WTC11 (cell line): ENCODE measurements at regions not wholly inside any gene's neighbourhood (a gene's known extent, or its start where the extent isn't known, plus 50 kb on each side); places are given as distances from the start of the nearest gene placed in this dataset.

ENCODE experiments used
- ATAC-seq: fragments of 200-7000 bp; cut with Tn5 transposase; 2 replicates; pipeline ENCODE4 v1.10.0; 2021; ENCODE audit warnings: mild to moderate bottlenecking, moderate library complexity
- CTCF ChIA-PET: fragments of 300-600 bp; sonication (Branson Sonifier 250); formaldehyde crosslinking; loops from one replicate; lab custom pipeline; 2021; ENCODE audit warnings: antibody characterized with exemption; lab: Charles Lee
- POLR2A ChIA-PET: fragments of 350-600 bp; sonication (Branson Sonifier 250); formaldehyde crosslinking; loops from one replicate; lab custom pipeline; 2021; ENCODE audit warnings: antibody characterized with exemption; lab: Charles Lee
- DNase-seq: peaks from one replicate; pipeline ENCODE4 v3.0.0; 2021; ENCODE audit warnings: low spot score
- H3K27ac Mint-ChIP-seq: 2 replicates; pipeline ENCODE4 v1.8.0; 2021; ENCODE audit warnings: mixed read lengths
- H3K27me3 Mint-ChIP-seq: 2 replicates; pipeline ENCODE4 v1.8.0; 2021; ENCODE audit warnings: low read depth, mild to moderate bottlenecking, moderate library complexity, mixed read lengths
- H3K36me3 Mint-ChIP-seq: 2 replicates; pipeline ENCODE4 v1.8.0; 2021; ENCODE audit warnings: mixed read lengths
- H3K4me1 Mint-ChIP-seq: 2 replicates; pipeline ENCODE4 v1.8.0; 2022; ENCODE audit warnings: mixed read lengths
- H3K4me3 Mint-ChIP-seq: 2 replicates; pipeline ENCODE4 v1.8.0; 2021; ENCODE audit warnings: mild to moderate bottlenecking, moderate library complexity, mixed read lengths
- H3K9me3 Mint-ChIP-seq: 2 replicates; pipeline ENCODE4 v1.8.0; 2021; ENCODE audit warnings: mixed read lengths
- EMX1 ChIP-seq: fragments of 250-450 bp; sonication (Bioruptor Pico); IDR thresholded peaks from 2 replicates; pipeline ENCODE4 v1.8.0; 2021; ENCODE audit warnings: mild to moderate bottlenecking
- FOXP1 ChIP-seq: sonication (generic); formaldehyde crosslinking; IDR thresholded peaks from 2 replicates; pipeline ENCODE4 v1.8.0; 2022; ENCODE audit warnings: missing genetic modification reagents, mild to moderate bottlenecking, moderate library complexity, borderline replicate concordance
- GRHL2 ChIP-seq: fragments of 250-450 bp; sonication (Bioruptor Pico); IDR thresholded peaks from 2 replicates; pipeline ENCODE4 v1.8.0; 2022; ENCODE audit warnings: mild to moderate bottlenecking, moderate library complexity; ENCODE audit not compliant: insufficient replicate concordance, severe bottlenecking
- HMGA2 ChIP-seq: fragments of 250-450 bp; sonication (Bioruptor Pico); IDR thresholded peaks from 2 replicates; pipeline ENCODE4 v1.4.0; 2021; ENCODE audit warnings: mild to moderate bottlenecking, moderate library complexity
- HMGXB4 ChIP-seq: sonication (generic); formaldehyde crosslinking; IDR thresholded peaks from 2 replicates; pipeline ENCODE4 v1.8.1; 2023; ENCODE audit warnings: mild to moderate bottlenecking, moderate library complexity, missing genetic modification reagents
- IRF2 ChIP-seq: sonication (generic); formaldehyde crosslinking; IDR thresholded peaks from 2 replicates; pipeline ENCODE4 v1.8.0; 2022; ENCODE audit warnings: low read depth, missing genetic modification reagents, borderline replicate concordance
- JAZF1 ChIP-seq: fragments of 250-450 bp; sonication (Bioruptor Pico); IDR thresholded peaks from 2 replicates; pipeline ENCODE4 v1.9.0; 2021; ENCODE audit warnings: moderate library complexity, mild to moderate bottlenecking, inconsistent platforms
- KAT7 ChIP-seq: sonication (generic); formaldehyde crosslinking; IDR thresholded peaks from 2 replicates; pipeline ENCODE4 v1.8.1; 2023; ENCODE audit warnings: missing genetic modification reagents, mild to moderate bottlenecking, borderline replicate concordance
- NFATC4 ChIP-seq: fragments of 250-450 bp; sonication (Bioruptor Pico); IDR thresholded peaks from 2 replicates; pipeline ENCODE4 v1.9.0; 2021; ENCODE audit warnings: mild to moderate bottlenecking
- PRDM15 ChIP-seq: sonication (generic); formaldehyde crosslinking; IDR thresholded peaks from 2 replicates; pipeline ENCODE4 v1.8.0; 2022; ENCODE audit warnings: missing genetic modification reagents
- PREB ChIP-seq: sonication (generic); formaldehyde crosslinking; IDR thresholded peaks from 2 replicates; pipeline ENCODE4 v1.8.1; 2022; ENCODE audit warnings: mild to moderate bottlenecking, missing genetic modification reagents, moderate library complexity, borderline replicate concordance
- RELA ChIP-seq: sonication (generic); formaldehyde crosslinking; IDR thresholded peaks from 2 replicates; pipeline ENCODE4 v1.8.1; 2022; ENCODE audit warnings: missing genetic modification reagents, mild to moderate bottlenecking, borderline replicate concordance
- RORB ChIP-seq: fragments of 250-450 bp; sonication (Bioruptor Pico); IDR thresholded peaks from 2 replicates; pipeline ENCODE4 v1.9.0; 2021; ENCODE audit warnings: mild to moderate bottlenecking
- SMAD4 ChIP-seq: sonication (generic); formaldehyde crosslinking; IDR thresholded peaks from 2 replicates; pipeline ENCODE4 v1.8.0; 2022; ENCODE audit warnings: mild to moderate bottlenecking, missing genetic modification reagents
- TCF7 ChIP-seq: sonication (generic); formaldehyde crosslinking; IDR thresholded peaks from 2 replicates; pipeline ENCODE4 v1.8.0; 2022; ENCODE audit warnings: mild to moderate bottlenecking, low read depth, missing genetic modification reagents, moderate library complexity
- TEAD1 ChIP-seq: sonication (generic); formaldehyde crosslinking; IDR thresholded peaks from 2 replicates; pipeline ENCODE4 v1.8.0; 2022; ENCODE audit warnings: mild to moderate bottlenecking, missing genetic modification reagents
- ZBTB43 ChIP-seq: sonication (generic); formaldehyde crosslinking; IDR thresholded peaks from 2 replicates; pipeline ENCODE4 v1.8.1; 2023; ENCODE audit warnings: mild to moderate bottlenecking, missing genetic modification reagents
- ZNF232 ChIP-seq: sonication (generic); formaldehyde crosslinking; IDR thresholded peaks from 2 replicates; pipeline ENCODE4 v1.8.0; 2022; ENCODE audit warnings: mild to moderate bottlenecking, missing genetic modification reagents
- ZNF416 ChIP-seq: fragments of 250-450 bp; sonication (Bioruptor Pico); IDR thresholded peaks from 2 replicates; pipeline ENCODE4 v1.9.0; 2021; ENCODE audit warnings: mild to moderate bottlenecking, inconsistent platforms

GRCh38 chr10:71075086-71075758, 137.1 kb upstream of the UNC5B start:
- no peak overlapping the region for H3K4me3 Mint-ChIP-seq
- H3K27ac Mint-ChIP-seq: no peak overlapping the region
- H3K9me3 Mint-ChIP-seq: peaks cover 5% of the 10 kb centered on the region; the same call in 1 of the 2 replicates
- H3K27me3 Mint-ChIP-seq: peaks cover 4% of the 10 kb centered on the region
- ATAC-seq (peak; percentile 14; the same call in 1 of the 2 replicates), DNase-seq (peak; percentile 8)
- no peaks in the 10 kb centered on the region for H3K36me3 Mint-ChIP-seq
- POLR2A ChIA-PET: no interaction called here
- CTCF ChIA-PET: interaction anchor here (0.5 to 2.4 kb wide), 9 partner anchors 8 to 779 kb away, joined by 3 to 24 read pairs (median 6); no protein-coding TSS in a partner anchor
- TF ChIP-seq KAT7 (CRISPR knock-in tag): no peak
- no peak for TF ChIP-seq IRF2
- no peak for TF ChIP-seq EMX1 (CRISPR knock-in tag)
- TF ChIP-seq RORB: no peak
- no peak for TF ChIP-seq SMAD4 (CRISPR knock-in tag)
- H3K4me1 Mint-ChIP-seq: peaks cover 30% of the 10 kb centered on the region

- CTCF ChIA-PET: interaction anchor here (0.8 to 2.4 kb wide), 13 partner anchors 8 to 194 kb away, joined by 3 to 24 read pairs (median 5); no protein-coding TSS in a partner anchor
- Mint-ChIP-seq H3K36me3 (no peaks in the 10 kb centered on the region), H3K9me3 (peaks cover 5% of the 10 kb centered on the region; the same call in 1 of the 2 replicates), H3K4me1 (peaks cover 30% of the 10 kb centered on the region), H3K27ac (no peak overlapping the region), H3K4me3 (no peak overlapping the region), H3K27me3 (peaks cover 4% of the 10 kb centered on the region)
- TF ChIP-seq JAZF1 (CRISPR knock-in tag) (no peak), GRHL2 (CRISPR knock-in tag) (no peak), KAT7 (CRISPR knock-in tag) (no peak), ZNF232 (CRISPR knock-in tag) (no peak), PREB (no peak), ZBTB43 (CRISPR knock-in tag) (no peak), HMGXB4 (CRISPR knock-in tag) (no peak), NFATC4 (CRISPR knock-in tag) (no peak), HMGA2 (CRISPR knock-in tag) (no peak), FOXP1 (CRISPR knock-in tag) (no peak), TEAD1 (no peak), IRF2 (no peak), ZNF416 (no peak)
- POLR2A ChIA-PET: no interaction called here
- DNase-seq: peak; percentile 9
- ATAC-seq: no peak
Observed at GRCh38 chr10:71075759-71076472, 136.5 kb upstream of the UNC5B start.

GRCh38 chr10:71076473-71077142, 135.8 kb upstream of the UNC5B start:
- H3K36me3 Mint-ChIP-seq: no peaks in the 10 kb centered on the region
- DNase-seq: peak; percentile 13
- peak; percentile 61 for ATAC-seq
- peaks cover 30% of the 10 kb centered on the region for H3K4me1 Mint-ChIP-seq
- POLR2A ChIA-PET: no interaction called here
- no peak for TF ChIP-seq RELA (CRISPR knock-in tag)
- no peak for TF ChIP-seq TCF7
- no peak for TF ChIP-seq PRDM15 (CRISPR knock-in tag)
- no peak overlapping the region for H3K4me3 Mint-ChIP-seq
- peaks cover 5% of the 10 kb centered on the region; the same call in 1 of the 2 replicates for H3K9me3 Mint-ChIP-seq
- H3K27ac Mint-ChIP-seq: no peak overlapping the region
- CTCF ChIA-PET: interaction anchor here (1.0 to 2.2 kb wide), 12 partner anchors 12 to 194 kb away, joined by 3 to 14 read pairs (median 4); no protein-coding TSS in a partner anchor
- peaks cover 4% of the 10 kb centered on the region for H3K27me3 Mint-ChIP-seq
